RCC 7860 (cell line): ENCODE measurements at regions not wholly inside any gene's neighbourhood (a gene's known extent, or its start where the extent isn't known, plus 50 kb on each side); places are given as distances from the start of the nearest gene placed in this dataset.
"Not testable (repeated sequence)": the region's sequence is repeated elsewhere in the genome, so short reads cannot be mapped to it uniquely, and the experiment has no call there.

Experiments
- DNase-seq: peaks from one replicate; pipeline ENCODE4 v3.0.0-alpha.2; 2015; ENCODE audit warnings: low spot score
- FAIRE-seq: peaks from 2 replicates; lab custom pipeline; 2012; peaks lifted over from hg19 to GRCh38; lab: Jason Lieb, UNC

DNA sequence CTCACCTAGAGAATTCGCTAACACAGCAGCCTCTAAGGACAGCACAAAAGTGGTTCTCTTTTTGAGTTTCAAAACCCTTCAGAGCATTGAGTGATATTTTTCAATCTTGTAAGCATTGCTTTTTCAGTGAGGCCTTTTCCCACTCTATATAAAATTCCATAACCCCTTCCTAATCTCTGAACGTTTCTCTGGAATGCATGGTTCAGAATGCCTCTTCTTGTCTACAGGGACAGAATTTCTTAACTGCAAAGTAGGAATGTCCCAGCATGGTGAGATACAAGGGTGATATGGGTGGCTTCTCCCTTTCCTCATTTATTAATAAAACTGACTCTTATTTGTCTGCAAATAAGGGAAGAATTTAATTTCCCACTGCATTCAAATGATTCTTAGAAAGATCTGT lies 377.9 kb downstream of the LTN1 start:
- FAIRE-seq (no peak), DNase-seq (no peak)

DNA sequence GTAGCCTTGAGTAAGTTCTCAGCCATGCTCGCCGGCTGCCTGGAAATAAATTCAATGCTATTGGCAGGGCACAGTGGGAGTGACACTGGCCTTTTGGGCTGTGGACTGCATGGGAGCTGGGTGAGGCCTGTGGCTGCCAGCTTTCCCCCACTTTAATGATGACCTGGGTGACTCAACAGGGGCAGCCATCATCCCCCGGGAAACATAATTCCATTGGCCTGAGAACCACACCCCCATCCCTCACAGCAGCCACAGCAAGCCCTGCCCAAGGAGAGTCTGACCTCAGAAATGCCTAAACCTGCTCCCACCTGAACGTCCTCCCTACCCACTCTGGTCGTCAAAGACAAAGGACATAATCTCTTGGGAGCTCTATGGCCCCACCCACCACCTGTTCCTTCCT lies 384.0 kb downstream of the LTN1 start:
- no peak for DNase-seq
- FAIRE-seq, result no peak

DNA sequence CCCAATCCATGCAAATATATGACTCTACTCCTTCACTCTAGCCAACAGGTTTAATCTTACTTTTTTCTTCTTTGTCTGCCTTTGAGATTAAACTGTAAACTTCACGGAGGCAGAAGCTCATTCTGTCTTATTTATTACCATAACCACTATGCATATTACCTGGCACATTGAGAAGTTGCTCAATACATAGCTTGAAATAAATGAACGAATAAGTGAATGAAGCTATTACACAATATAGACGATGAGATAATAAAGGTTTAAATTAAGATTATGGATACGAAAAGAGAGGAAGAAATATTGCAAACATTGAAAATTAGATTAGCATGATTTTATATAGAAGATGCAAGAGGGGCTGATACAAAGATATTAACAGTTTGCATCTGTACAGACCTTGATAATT lies 385.1 kb downstream of the LTN1 start:
- FAIRE-seq, result no peak

DNA sequence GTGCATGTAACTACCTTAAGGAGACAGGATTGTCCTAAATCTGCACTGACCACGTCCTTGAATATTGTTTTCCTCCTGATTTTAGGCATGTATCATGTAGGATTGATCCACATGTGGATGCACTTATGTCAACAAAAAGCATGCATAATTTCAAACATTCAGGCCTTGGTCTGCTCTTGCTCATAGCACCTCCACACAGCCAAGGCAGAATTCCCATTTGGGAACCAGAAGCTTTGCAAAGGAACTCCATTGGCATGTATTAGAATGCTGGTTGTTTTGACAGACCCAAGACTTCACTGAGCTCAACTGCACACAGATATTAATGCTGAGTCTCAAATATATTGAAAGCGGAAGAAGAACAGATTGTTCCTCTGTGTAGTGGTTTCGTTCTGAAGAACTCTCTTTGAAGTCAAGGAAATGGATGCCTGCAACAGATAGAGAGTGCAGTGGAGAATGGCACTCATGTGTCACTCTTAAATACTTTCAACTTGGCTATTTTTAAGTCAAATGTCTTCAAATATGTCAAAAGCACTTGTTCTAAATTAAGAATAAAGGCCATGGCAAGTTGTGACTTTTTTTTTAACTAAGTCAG lies 387.6 kb downstream of the LTN1 start:
- FAIRE-seq (no peak), DNase-seq (no peak)

More for the DNA sequence above, 385.1 kb downstream of the LTN1 start:
- no peak for DNase-seq

DNA sequence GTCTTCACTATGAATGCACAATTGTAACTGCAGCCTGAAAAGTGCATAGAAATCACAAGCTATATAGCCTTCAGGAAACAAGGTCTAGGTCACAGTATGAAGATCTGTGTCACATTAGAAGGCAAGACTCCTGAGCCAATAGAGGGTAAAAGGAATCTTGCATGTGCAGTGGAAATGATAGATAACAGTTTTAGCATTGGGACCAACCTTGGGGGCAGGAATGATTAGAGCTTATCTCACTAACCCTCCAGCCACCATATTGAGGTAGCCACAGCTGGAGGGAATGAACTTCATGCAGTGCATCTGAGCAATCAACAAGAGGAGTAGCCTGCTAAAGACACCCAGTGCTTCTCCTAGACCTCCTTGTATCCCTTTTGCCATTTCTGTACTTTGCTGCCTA lies 390.1 kb downstream of the LTN1 start:
- no peak for FAIRE-seq
- no peak for DNase-seq

DNA sequence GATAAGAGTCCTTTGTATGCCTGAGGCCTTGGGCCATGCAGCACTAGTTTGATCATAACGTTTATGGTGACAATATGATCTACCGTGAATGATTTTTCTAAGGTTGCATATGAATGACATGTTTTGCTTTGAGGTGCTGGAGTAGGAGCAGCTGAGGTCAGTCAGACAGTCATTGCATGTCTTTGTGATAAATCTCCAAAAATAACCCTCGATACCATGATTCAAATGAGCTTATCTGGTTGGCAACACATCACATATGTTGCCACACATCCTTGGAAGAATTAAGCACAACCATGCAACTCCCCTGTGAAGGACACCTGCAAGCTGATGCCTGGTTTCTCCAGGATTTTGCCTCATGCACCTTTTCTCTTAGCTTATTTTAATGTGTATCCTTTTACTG lies 394.5 kb downstream of the LTN1 start:
- no peak for FAIRE-seq

DNA sequence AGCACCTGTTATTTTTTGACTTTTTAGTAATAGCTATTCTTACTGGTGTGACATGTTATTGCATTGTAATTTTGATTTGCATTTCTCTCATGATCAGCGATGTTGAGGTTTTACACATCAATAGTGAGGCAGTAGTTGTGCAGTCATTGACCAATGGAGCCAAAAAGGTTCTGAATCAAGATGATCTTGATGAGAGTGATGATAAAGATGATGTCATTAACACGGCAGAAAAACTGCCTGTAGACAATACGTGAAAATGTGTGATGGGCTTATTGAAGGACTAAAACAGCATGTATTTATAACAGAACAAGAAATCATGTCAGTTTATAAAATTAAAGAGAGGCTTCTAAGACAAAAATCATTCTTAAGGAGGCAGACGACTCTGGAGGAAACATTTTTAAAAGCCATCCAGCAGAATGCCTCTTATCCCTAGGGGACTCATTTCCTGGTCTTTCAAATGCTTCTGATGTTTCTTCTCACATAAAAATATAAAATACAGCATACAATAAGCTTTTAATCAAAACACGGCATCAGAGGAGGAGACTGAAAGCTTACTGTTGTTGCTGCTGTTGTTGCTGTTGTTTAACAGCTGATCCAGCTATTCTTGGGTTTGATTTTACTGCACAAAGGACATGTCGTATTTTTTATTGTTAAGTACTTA lies 400.3 kb downstream of the LTN1 start:
- FAIRE-seq (no peak), DNase-seq (no peak)

More for the DNA sequence above, 394.5 kb downstream of the LTN1 start:
- no peak for DNase-seq

DNA sequence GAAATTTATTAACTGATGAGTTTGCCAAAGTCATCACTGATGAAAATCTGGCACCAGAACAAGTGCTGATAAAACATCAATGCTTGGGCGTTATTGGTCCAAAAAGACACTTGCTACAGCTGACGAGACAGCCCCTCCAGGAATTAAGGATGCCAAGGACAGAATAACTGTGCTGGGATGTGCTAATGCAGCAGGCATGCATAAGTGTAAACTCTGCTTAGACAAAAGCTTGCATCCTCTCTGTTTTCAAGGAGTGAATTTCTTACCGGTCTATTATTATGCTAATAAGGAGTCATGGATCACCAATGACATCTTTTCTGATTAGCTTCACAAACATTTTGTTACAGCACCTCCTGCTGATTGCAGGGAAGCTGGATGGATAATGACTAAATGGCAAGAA lies 402.0 kb downstream of the LTN1 start:
- DNase-seq, result no peak
- FAIRE-seq, result no peak

DNA sequence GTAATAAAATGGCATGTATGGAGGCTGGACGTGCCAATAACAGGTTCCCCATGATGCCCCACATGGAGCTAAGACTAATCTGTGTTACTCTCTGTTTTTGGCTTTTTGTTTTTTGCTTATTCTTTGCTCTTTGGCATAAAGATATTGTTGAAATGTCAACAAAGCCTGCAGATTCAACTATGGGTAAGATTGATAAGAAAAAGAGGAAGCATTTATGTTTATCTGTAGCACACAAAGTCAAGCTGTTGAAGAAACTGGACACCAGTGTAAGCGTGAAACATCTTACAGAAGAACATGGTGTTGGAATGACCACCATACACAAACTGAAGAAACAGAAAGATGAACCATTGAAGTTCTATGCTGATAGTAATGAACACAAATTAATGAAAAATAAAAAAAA lies 402.7 kb downstream of the LTN1 start:
- DNase-seq, result no peak
- no peak for FAIRE-seq

DNA sequence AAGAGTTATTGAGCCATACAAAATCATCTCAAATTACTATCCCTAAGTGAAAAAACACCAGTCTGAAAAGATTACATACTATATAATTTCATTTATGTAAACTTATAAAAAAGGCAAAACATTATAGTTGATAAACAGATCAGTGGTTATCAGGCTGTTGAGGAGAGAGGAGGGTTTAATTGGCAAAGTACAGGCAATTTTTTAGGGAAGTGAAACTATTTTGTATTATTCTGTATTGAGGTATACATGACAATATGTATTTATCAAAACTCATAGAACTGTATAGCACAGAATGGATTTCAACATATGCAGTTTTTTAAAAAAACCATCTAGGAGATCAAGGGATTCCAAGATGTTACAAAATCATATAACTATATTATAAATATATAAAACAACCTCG lies 403.7 kb downstream of the LTN1 start:
- DNase-seq (no peak), FAIRE-seq (no peak)

DNA sequence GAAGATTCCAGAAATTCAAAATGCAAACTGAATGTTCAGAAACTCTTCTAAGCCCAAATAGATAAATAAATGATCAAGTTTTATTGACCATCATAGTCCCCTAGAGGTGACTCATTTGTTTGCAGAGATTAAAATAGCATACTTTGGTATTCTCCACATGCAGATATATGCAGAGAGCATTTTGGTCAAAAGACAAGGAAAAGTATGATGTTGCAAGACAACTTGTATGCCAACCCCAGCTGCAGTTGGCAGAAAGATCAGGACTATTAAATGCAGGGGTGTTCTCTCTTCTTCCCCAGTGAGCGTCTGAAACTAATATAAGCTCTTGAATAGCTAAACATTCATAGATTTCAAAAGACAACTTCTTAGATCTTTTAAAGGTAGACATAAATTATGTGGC lies 404.9 kb downstream of the LTN1 start:
- FAIRE-seq (no peak), DNase-seq (no peak)

DNA sequence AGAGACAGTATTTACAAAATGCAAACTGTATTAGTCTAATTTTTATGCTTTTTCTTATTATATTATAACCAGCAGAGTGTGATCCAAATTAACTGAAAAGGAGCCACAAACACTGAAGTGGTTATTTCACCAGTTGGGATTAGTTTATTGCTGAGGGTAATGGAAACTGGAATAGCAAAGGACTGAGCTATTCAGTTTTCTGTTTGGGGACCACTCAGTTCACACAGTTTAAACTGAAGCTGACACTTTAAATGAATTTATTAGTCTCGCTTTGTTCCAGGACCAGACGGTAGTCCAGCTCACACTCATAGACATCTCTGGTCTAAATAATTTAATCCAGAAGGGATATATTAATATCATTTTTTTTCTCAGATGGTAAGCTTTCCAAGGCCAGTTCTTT lies 410.7 kb downstream of the LTN1 start:
- DNase-seq (no peak), FAIRE-seq (no peak)

DNA sequence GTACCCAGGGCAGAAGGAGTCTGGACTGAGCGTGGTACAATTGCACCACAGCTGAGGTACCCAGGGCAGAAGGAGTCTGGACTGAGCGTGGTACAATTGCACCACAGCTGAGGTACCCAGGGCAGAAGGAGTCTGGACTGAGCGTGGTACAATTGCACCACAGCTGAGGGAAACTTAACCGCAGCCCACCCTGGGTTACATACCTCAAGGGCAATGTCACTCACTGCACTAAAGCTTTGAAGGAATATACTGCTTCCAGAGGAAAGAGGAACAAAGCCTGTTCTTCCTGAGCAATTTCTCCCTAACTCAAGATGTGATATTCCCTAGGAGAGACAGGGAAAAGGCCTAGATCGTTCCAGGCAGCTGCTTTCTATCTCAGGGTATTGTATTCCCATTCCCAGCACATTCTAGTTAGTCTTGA lies 411.4 kb downstream of the LTN1 start:
- not testable (repeated sequence) for FAIRE-seq, DNase-seq

DNA sequence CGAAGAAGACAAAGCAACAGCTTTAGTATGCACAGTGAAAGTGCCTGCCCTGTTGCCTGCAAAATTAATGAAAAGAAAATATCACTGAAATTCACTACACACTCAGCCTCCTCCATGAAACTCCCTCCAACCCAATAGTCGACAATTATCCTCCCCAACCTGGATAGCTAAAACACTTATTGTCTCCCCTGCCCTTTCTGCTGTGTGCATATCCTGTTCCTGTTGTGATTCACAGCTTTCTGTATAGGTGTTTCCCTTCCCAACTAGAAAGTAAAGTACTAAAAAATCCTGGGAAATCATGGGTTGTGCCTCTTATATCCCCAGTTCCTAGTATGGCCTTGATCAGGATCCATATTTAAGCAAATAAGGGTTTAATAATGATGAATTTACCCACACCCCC lies 412.1 kb downstream of the LTN1 start:
- DNase-seq, result no peak

DNA sequence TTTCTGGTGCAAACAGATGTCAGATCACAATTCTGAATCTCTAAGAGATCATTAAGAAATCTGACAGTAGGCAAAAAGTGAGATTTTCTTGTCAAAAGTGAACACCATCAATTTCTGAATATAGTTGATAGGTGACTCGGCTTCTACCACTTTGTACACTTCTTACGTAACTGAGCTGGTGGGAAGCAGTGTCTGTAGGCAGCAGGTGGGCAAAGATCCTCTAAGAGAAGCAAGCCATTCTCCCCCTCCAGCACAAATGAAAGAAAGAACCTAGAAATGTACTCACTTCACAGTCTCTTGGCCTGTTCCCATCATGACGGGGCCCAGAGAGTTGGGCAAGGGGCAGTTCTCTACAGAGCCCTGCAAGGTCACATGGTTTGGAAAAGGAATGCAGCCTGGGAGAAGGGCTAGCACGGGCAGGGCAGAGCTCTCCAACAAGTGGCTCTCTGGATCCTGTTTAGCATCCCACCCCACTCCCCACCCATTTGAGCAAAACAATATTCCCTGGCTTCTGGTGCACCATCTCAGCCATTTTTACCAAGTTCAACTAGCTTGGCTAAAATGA lies 412.6 kb downstream of the LTN1 start:
- FAIRE-seq (no peak), DNase-seq (no peak)

More for the DNA sequence above, 412.1 kb downstream of the LTN1 start:
- FAIRE-seq, result no peak

DNA sequence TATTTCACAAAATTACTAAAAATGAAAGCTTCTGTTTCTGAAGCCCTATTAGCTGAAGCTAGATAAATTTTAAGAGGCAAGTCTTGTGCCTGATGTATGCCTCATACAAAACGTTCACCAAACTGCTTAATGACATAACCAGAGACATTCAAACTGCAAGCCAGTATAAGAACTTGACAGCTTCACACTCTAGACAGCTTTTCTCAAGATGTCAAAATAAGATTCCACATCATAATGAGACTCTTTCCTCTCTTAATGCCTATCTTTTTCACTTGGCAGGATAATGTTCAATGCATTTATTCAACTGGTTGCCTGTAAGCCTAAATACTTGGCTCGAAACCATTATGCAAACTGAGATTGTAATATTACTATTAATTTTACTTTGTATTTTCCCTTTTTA lies 424.0 kb downstream of the LTN1 start:
- FAIRE-seq (no peak), DNase-seq (no peak)

DNA sequence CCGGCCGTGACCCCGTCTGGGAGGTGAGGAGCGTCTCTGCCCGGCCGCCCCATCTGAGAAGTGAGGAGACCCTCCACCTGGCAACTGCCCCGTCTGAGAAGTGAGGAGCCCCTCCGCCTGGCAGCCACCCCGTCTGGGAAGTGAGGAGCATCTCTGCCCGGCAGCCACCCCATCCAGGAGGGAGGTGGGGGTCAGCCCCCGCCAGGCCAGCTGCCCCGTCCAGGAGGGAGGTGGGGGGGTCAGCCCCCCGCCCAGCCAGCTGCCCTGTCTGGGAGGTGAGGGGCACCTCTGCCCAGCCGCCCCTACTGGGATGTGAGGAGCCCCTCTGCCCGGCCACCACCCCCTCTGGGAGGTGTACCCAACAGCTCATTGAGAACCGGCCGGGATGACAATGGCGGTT lies 428.7 kb downstream of the LTN1 start:
- not testable (repeated sequence) for DNase-seq, FAIRE-seq

DNA sequence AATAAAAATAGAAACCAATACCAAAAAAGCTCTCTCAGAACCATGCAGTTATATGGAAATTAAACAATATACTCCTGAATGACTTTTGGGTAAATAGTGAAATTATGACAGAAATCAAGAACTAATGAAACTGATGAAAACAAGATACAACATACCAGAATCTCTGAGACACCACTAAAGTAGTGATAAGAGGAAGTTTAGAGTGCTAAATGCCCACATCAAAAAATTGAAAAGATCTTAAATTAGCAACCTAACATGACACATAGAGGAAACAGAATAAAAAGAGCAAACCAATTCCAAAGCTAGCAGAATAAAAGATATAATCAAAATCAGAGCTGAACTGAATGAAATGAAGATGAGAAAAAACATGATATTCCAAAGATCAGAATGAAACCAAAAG lies 430.9 kb downstream of the LTN1 start:
- FAIRE-seq (no peak), DNase-seq (no peak)

DNA sequence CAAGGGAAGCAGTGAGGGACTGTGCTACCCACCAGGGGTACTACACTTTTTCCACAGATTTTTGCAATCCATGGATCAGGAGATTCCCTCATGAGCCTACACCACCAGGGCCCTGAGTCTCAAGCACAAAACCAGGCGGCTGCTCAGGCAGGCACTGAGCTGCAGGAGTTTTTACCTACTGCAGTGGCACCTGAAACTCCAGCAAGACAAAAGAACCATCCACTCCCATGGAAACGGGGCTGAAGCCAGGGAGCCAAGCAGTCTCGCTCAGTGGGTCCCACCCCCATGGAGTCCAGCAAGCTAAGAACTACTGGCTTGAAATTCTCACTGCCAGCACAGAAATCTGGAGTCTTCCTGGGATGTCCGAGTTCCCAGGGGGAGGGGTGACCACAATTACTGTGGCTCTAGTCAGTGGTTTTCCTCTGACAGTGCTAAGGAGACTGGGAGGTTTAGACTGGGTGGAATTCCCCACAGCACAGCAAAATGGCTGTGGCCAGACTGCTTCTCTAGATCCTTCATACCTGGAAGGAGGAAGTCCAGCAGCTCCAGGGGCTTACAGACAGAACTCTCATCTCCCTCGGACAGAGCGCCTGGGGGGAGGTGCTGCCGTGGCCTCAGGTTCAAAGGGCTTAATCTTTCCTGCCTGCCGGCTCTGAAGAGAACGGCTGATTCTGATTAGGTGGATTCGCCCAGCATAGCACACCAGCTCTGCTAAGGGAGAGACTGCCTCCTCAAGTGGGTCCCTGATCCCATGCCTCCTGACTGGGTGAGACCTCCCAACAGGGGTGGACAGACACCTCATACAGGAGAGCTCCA lies 437.8 kb downstream of the LTN1 start:
- peak; percentile 62 for DNase-seq
- peak; percentile 27 for FAIRE-seq

DNA sequence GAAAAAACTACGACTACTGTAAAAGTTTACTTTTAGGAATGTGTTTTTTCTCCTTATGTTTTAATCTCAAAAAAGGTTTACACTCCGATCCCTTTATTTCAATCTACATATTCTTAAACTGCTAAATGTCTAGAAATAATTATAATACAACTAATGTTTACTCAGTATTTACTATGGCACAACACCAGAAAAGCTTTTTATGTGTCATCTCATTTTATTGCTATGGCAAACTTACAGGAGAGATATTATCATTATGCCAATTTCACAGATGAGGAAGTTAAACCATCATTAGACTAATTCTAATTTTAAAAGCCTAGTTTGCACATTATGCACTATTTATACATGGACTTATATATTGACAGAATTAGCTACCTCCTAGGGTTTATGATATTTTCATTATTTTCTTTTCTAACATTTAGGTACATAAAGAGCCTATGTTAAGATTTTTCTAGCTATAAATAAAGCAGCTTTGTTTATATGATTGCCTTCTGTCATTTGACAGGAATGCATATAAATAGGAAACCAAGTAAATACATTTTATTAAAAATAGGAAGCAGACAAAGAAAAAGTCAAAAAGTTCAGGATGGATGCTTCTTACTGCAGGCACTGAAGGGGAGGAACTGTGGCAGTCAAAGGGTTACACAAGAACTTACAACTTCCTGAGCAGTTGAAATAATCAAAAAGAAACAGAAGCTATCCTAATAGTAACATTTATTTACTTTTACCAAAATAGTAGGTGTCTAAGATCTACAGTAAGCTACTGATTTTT lies 442.4 kb downstream of the LTN1 start:
- no peak for DNase-seq
- FAIRE-seq, result no peak

DNA sequence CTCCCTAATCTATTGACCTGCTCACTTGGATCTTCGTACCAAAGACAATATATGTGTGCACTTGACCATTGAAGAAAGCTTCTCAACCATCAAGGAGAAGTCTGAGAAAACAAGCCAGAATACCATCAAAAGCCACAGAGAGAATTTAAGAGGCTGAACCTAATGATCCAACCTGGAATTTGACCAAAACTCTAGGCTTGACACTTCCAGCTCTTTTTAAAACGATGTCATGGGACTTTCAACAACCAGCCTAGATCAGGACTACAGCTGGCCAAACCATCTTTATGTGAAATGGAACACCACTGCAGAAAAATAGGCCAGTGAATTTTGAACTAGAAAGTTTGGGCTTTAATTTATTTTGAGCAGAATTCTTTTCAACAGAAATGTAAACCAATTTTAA lies 444.4 kb downstream of the LTN1 start:
- no peak for DNase-seq
- no peak for FAIRE-seq
